ENCODE measurements at regions not wholly inside any gene's neighbourhood (a gene's known extent, or its start where the extent isn't known, plus 50 kb on each side); places are given as distances from the start of the nearest gene placed in this dataset.

- FAIRE-seq: no peak
- H3K27me3 ChIP-seq (ENCODE audit: control insufficient read depth in 2 of 2, insufficient read depth in 2 of 2, low read length in 2 of 2): no peaks in the 10 kb centered on the region
These were observed 150.8 kb upstream of the DIPK2B start for GRCh38 chrX:45351478-45351877.

GRCh38 chrX:45348296-45348695, 147.6 kb upstream of the DIPK2B start:
- Histone ChIP-seq H3K27me3 (ENCODE audit: control insufficient read depth in 2 of 2, insufficient read depth in 2 of 2, low read length in 2 of 2) (no peaks in the 10 kb centered on the region), H3K9me1 (ENCODE audit: control insufficient read depth, insufficient read depth, low read length) (no peaks in the 10 kb centered on the region), H3K4me2 (ENCODE audit: insufficient read depth, low read length) (no peak overlapping the region), H4K20me1 (replicated peaks; ENCODE audit: control insufficient read depth, insufficient read depth, low read length) (no peaks in the 10 kb centered on the region), H3K9me3 (replicated peaks; ENCODE audit: control insufficient read depth, insufficient read depth, low read depth, low read length) (no peaks in the 10 kb centered on the region), H3K4me3 (no peak overlapping the region), H3K36me3 (ENCODE audit: control insufficient read depth, insufficient read depth, low read length) (no peaks in the 10 kb centered on the region), H2AFZ (ENCODE audit: low read depth, low read length) (no peak overlapping the region), H3K27ac (ENCODE audit: extremely low read depth, low read depth, low read length) (no peak overlapping the region), H3K9ac (ENCODE audit: insufficient read depth in 1 of 2, low read depth in 2 of 2, low read length in 2 of 2) (no peak overlapping the region), H3K4me1 (replicated peaks in 1 of 2; ENCODE audit: control insufficient read depth in 2 of 2, insufficient read depth in 2 of 2, low read length in 2 of 2) (no peaks in the 10 kb centered on the region), H3K79me2 (ENCODE audit: control insufficient read depth, insufficient read depth, low read length) (no peaks in the 10 kb centered on the region)
- no TSS peak for BruUV-seq (replicated peaks)
- FAIRE-seq (no peak), ATAC-seq (no peak), DNase-seq (ENCODE audit: extremely low read depth in 1 of 4, low spot score in 3 of 4) (no peak)
- POLR2A ChIA-PET: no interaction called here
- TF ChIP-seq BRCA1 (IDR thresholded peaks at IDR 0.05) (no peak), BRCA1 (CRISPR knock-in tag; IDR thresholded peaks at IDR 0.05) (no peak), FOXJ2 (tag; IDR thresholded peaks at IDR 0.05) (no peak), ZZZ3 (IDR thresholded peaks at IDR 0.05) (no peak), IRF2 (CRISPR knock-in tag; IDR thresholded peaks at IDR 0.05) (no peak), HDAC6 (IDR thresholded peaks at IDR 0.05; ENCODE audit: low read depth, low read length) (no peak)
- TF ChIP-seq, protein P1, sequence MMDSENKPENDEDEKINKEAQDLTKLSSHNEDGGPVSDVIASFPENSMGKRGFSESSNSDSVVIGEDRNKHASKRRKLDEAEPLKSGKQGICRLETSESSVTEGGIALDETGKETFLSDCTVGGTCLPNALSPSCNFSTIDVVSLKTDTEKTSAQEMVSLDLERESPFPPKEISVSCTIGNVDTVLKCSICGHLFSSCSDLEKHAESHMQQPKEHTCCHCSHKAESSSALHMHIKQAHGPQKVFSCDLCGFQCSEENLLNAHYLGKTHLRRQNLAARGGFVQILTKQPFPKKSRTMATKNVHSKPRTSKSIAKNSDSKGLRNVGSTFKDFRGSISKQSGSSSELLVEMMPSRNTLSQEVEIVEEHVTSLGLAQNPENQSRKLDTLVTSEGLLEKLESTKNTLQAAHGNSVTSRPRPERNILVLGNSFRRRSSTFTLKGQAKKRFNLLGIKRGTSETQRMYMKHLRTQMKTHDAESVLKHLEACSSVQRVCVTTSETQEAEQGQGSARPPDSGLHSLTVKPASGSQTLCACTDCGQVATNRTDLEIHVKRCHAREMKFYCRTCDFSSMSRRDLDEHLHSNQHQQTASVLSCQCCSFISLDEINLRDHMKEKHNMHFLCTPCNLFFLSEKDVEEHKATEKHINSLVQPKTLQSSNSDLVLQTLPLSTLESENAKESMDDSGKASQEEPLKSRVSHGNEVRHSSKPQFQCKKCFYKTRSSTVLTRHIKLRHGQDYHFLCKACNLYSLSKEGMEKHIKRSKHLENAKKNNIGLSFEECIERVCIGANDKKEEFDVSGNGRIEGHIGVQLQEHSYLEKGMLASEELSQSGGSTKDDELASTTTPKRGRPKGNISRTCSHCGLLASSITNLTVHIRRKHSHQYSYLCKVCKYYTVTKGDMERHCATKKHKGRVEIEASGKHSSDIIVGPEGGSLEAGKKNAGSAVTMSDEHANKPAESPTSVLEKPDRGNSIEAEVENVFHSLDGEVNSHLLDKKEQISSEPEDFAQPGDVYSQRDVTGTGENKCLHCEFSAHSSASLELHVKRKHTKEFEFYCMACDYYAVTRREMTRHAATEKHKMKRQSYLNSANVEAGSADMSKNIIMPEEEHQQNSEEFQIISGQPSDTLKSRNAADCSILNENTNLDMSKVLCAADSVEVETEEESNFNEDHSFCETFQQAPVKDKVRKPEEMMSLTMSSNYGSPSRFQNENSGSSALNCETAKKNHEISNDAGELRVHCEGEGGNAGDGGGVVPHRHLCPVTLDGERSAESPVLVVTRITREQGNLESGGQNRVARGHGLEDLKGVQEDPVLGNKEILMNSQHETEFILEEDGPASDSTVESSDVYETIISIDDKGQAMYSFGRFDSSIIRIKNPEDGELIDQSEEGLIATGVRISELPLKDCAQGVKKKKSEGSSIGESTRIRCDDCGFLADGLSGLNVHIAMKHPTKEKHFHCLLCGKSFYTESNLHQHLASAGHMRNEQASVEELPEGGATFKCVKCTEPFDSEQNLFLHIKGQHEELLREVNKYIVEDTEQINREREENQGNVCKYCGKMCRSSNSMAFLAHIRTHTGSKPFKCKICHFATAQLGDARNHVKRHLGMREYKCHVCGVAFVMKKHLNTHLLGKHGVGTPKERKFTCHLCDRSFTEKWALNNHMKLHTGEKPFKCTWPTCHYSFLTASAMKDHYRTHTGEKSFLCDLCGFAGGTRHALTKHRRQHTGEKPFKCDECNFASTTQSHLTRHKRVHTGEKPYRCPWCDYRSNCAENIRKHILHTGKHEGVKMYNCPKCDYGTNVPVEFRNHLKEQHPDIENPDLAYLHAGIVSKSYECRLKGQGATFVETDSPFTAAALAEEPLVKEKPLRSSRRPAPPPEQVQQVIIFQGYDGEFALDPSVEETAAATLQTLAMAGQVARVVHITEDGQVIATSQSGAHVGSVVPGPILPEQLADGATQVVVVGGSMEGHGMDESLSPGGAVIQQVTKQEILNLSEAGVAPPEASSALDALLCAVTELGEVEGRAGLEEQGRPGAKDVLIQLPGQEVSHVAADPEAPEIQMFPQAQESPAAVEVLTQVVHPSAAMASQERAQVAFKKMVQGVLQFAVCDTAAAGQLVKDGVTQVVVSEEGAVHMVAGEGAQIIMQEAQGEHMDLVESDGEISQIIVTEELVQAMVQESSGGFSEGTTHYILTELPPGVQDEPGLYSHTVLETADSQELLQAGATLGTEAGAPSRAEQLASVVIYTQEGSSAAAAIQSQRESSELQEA (IDR thresholded peaks at IDR 0.05; ENCODE audit: low read depth): no peak
- in situ Hi-C loops (cut with MboI) (no loop called here), intact Hi-C loops (cut with micrococcal nuclease) (no loop called here)
- CTCF ChIA-PET (ENCODE audit: low intra/inter-chr PET ratio): no interaction called here

More at GRCh38 chrX:45351478-45351877, 150.8 kb upstream of the DIPK2B start:
- Histone ChIP-seq H3K9me3 (replicated peaks; ENCODE audit: control insufficient read depth, insufficient read depth, low read depth, low read length) (no peaks in the 10 kb centered on the region), H3K4me2 (ENCODE audit: insufficient read depth, low read length) (no peak overlapping the region), H3K9me1 (ENCODE audit: control insufficient read depth, insufficient read depth, low read length) (no peaks in the 10 kb centered on the region), H4K20me1 (replicated peaks; ENCODE audit: control insufficient read depth, insufficient read depth, low read length) (no peaks in the 10 kb centered on the region), H3K36me3 (ENCODE audit: control insufficient read depth, insufficient read depth, low read length) (no peaks in the 10 kb centered on the region), H3K9ac (ENCODE audit: insufficient read depth in 1 of 2, low read depth in 2 of 2, low read length in 2 of 2) (no peak overlapping the region), H3K4me1 (replicated peaks in 1 of 2; ENCODE audit: control insufficient read depth in 2 of 2, insufficient read depth in 2 of 2, low read length in 2 of 2) (no peaks in the 10 kb centered on the region), H3K27ac (ENCODE audit: extremely low read depth, low read depth, low read length) (no peak overlapping the region), H3K79me2 (ENCODE audit: control insufficient read depth, insufficient read depth, low read length) (no peaks in the 10 kb centered on the region), H3K4me3 (no peak overlapping the region), H2AFZ (ENCODE audit: low read depth, low read length) (no peak overlapping the region)
- ATAC-seq (no peak), DNase-seq (ENCODE audit: extremely low read depth in 1 of 4, low spot score in 3 of 4) (no peak)
- in situ Hi-C loops (cut with MboI): no loop called here
- POLR2A ChIA-PET: no interaction called here
- BruUV-seq (replicated peaks): no TSS peak
- CTCF ChIA-PET (ENCODE audit: low intra/inter-chr PET ratio): no interaction called here
- no peak for TF ChIP-seq FOXK1 (CRISPR knock-in tag; IDR thresholded peaks at IDR 0.05; ENCODE audit: borderline replicate concordance)
- no peak for TF ChIP-seq NONO (IDR thresholded peaks at IDR 0.05; ENCODE audit: low read depth in 2 of 2, low read length in 1 of 2)
- no peak for TF ChIP-seq ARID2 (IDR thresholded peaks at IDR 0.05)
- no peak for TF ChIP-seq KAT2B (IDR thresholded peaks at IDR 0.05; ENCODE audit: low read depth, low read length)
- TF ChIP-seq EWSR1 (IDR thresholded peaks at IDR 0.05; ENCODE audit: borderline replicate concordance, low read depth, partially characterized antibody): no peak
- no peak for TF ChIP-seq ZNF232 (CRISPR knock-in tag; IDR thresholded peaks at IDR 0.05)
- no peak for TF ChIP-seq DMBX1 (CRISPR knock-in tag; IDR thresholded peaks at IDR 0.05; ENCODE audit: borderline replicate concordance)
- no peak for TF ChIP-seq PHF21A (IDR thresholded peaks at IDR 0.05; ENCODE audit: borderline replicate concordance, low read depth)
- intact Hi-C loops (cut with micrococcal nuclease): no loop called here
- 0% methylated on average over 2 of the region's 2 CpGs for WGBS (ENCODE audit: insufficient coverage, low coverage, missing lambda C conversion rate)
